ENCODE measurements at regions not wholly inside any gene's neighbourhood (a gene's known extent, or its start where the extent isn't known, plus 50 kb on each side); places are given as distances from the start of the nearest gene placed in this dataset.

GRCh38 chr6:148082696-148083095 is 259.9 kb upstream of the SASH1 start:
- Histone ChIP-seq H3K4me2 (ENCODE audit: low read length) (no peak overlapping the region), H3K4me1 (ENCODE audit: control insufficient read depth, insufficient read depth, low read length) (peaks cover 3% of the 10 kb centered on the region), H3K9me3 (replicated peaks; ENCODE audit: low read length) (no peaks in the 10 kb centered on the region), H3K4me3 (ENCODE audit: low read length) (no peak overlapping the region), H3K36me3 (ENCODE audit: insufficient read depth, low read length) (no peaks in the 10 kb centered on the region), H3K9ac (ENCODE audit: low read depth, low read length) (no peak overlapping the region), H3K27me3 (ENCODE audit: control insufficient read depth, insufficient read depth, low read length) (peaks cover 3% of the 10 kb centered on the region)

- Histone ChIP-seq H3K4me2 (ENCODE audit: low read length) (no peak overlapping the region), H3K36me3 (ENCODE audit: insufficient read depth, low read length) (no peaks in the 10 kb centered on the region), H3K4me1 (ENCODE audit: control insufficient read depth, insufficient read depth, low read length) (peaks cover 3% of the 10 kb centered on the region), H3K27me3 (ENCODE audit: control insufficient read depth, insufficient read depth, low read length) (no peaks in the 10 kb centered on the region), H3K9ac (ENCODE audit: low read depth, low read length) (no peak overlapping the region), H3K4me3 (ENCODE audit: low read length) (no peak overlapping the region), H3K9me3 (replicated peaks; ENCODE audit: low read length) (no peaks in the 10 kb centered on the region)
Measured at GRCh38 chr6:148085631-148086331, 256.9 kb upstream of the SASH1 start.

GRCh38 chr6:148086386-148086785 is 256.3 kb upstream of the SASH1 start:
- Histone ChIP-seq H3K9ac (ENCODE audit: low read depth, low read length) (no peak overlapping the region), H3K4me2 (ENCODE audit: low read length) (no peak overlapping the region)

GRCh38 chr6:148086843-148087242 is 255.8 kb upstream of the SASH1 start:
- H3K27me3 ChIP-seq (ENCODE audit: control insufficient read depth, insufficient read depth, low read length) = no peaks in the 10 kb centered on the region
- peaks cover 7% of the 10 kb centered on the region for H3K9me3 ChIP-seq (replicated peaks; ENCODE audit: low read length)
- no peak overlapping the region for H3K4me3 ChIP-seq (ENCODE audit: low read length)

More at GRCh38 chr6:148086386-148086785, 256.3 kb upstream of the SASH1 start:
- Histone ChIP-seq H3K27me3 (ENCODE audit: control insufficient read depth, insufficient read depth, low read length) (no peaks in the 10 kb centered on the region), H3K9me3 (replicated peaks; ENCODE audit: low read length) (peaks cover 5% of the 10 kb centered on the region), H3K4me3 (ENCODE audit: low read length) (no peak overlapping the region), H3K36me3 (ENCODE audit: insufficient read depth, low read length) (no peaks in the 10 kb centered on the region), H3K4me1 (ENCODE audit: control insufficient read depth, insufficient read depth, low read length) (peaks cover 3% of the 10 kb centered on the region)

GRCh38 chr6:148087659-148088058 is 255.0 kb upstream of the SASH1 start:
- Histone ChIP-seq H3K27me3 (ENCODE audit: control insufficient read depth, insufficient read depth, low read length) (no peaks in the 10 kb centered on the region), H3K36me3 (ENCODE audit: insufficient read depth, low read length) (no peaks in the 10 kb centered on the region), H3K4me1 (ENCODE audit: control insufficient read depth, insufficient read depth, low read length) (peaks cover 3% of the 10 kb centered on the region), H3K9ac (ENCODE audit: low read depth, low read length) (no peak overlapping the region), H3K4me3 (ENCODE audit: low read length) (no peak overlapping the region), H3K4me2 (ENCODE audit: low read length) (no peak overlapping the region), H3K9me3 (replicated peaks; ENCODE audit: low read length) (peaks cover 7% of the 10 kb centered on the region)

More at GRCh38 chr6:148086843-148087242, 255.8 kb upstream of the SASH1 start:
- Histone ChIP-seq H3K36me3 (ENCODE audit: insufficient read depth, low read length) (no peaks in the 10 kb centered on the region), H3K4me1 (ENCODE audit: control insufficient read depth, insufficient read depth, low read length) (peaks cover 3% of the 10 kb centered on the region), H3K4me2 (ENCODE audit: low read length) (no peak overlapping the region), H3K9ac (ENCODE audit: low read depth, low read length) (no peak overlapping the region)

- no peaks in the 10 kb centered on the region for H3K36me3 ChIP-seq (ENCODE audit: insufficient read depth, low read length)
- no peaks in the 10 kb centered on the region for H3K27me3 ChIP-seq (ENCODE audit: control insufficient read depth, insufficient read depth, low read length)
- H3K9ac ChIP-seq (ENCODE audit: low read depth, low read length) = no peak overlapping the region
- no peaks in the 10 kb centered on the region for H3K4me1 ChIP-seq (ENCODE audit: control insufficient read depth, insufficient read depth, low read length)
- no peak overlapping the region for H3K4me3 ChIP-seq (ENCODE audit: low read length)
- H3K4me2 ChIP-seq (ENCODE audit: low read length) = no peak overlapping the region
- peaks cover 7% of the 10 kb centered on the region for H3K9me3 ChIP-seq (replicated peaks; ENCODE audit: low read length)
Measured at GRCh38 chr6:148090326-148090725, 252.3 kb upstream of the SASH1 start.

GRCh38 chr6:148091394-148091793 is 251.2 kb upstream of the SASH1 start:
- Histone ChIP-seq H3K4me2 (ENCODE audit: low read length) (no peak overlapping the region), H3K36me3 (ENCODE audit: insufficient read depth, low read length) (no peaks in the 10 kb centered on the region), H3K27me3 (ENCODE audit: control insufficient read depth, insufficient read depth, low read length) (no peaks in the 10 kb centered on the region), H3K9ac (ENCODE audit: low read depth, low read length) (no peak overlapping the region), H3K4me1 (ENCODE audit: control insufficient read depth, insufficient read depth, low read length) (no peaks in the 10 kb centered on the region), H3K9me3 (replicated peaks; ENCODE audit: low read length) (peaks cover 7% of the 10 kb centered on the region), H3K4me3 (ENCODE audit: low read length) (no peak overlapping the region)

- Histone ChIP-seq H3K4me2 (ENCODE audit: low read length) (no peak overlapping the region), H3K36me3 (ENCODE audit: insufficient read depth, low read length) (no peaks in the 10 kb centered on the region), H3K9ac (ENCODE audit: low read depth, low read length) (no peak overlapping the region), H3K4me3 (ENCODE audit: low read length) (no peak overlapping the region), H3K4me1 (ENCODE audit: control insufficient read depth, insufficient read depth, low read length) (no peaks in the 10 kb centered on the region), H3K27me3 (ENCODE audit: control insufficient read depth, insufficient read depth, low read length) (no peaks in the 10 kb centered on the region), H3K9me3 (replicated peaks; ENCODE audit: low read length) (no peaks in the 10 kb centered on the region)
Measured at GRCh38 chr6:148103436-148103835, 239.2 kb upstream of the SASH1 start.

- Histone ChIP-seq H3K9ac (ENCODE audit: low read depth, low read length) (no peak overlapping the region), H3K4me1 (ENCODE audit: control insufficient read depth, insufficient read depth, low read length) (no peaks in the 10 kb centered on the region), H3K4me2 (ENCODE audit: low read length) (no peak overlapping the region)
Measured at GRCh38 chr6:148104131-148104530, 238.5 kb upstream of the SASH1 start.

GRCh38 chr6:148105695-148106094 is 236.9 kb upstream of the SASH1 start:
- Histone ChIP-seq H3K36me3 (ENCODE audit: insufficient read depth, low read length) (no peaks in the 10 kb centered on the region), H3K9me3 (replicated peaks; ENCODE audit: low read length) (no peaks in the 10 kb centered on the region), H3K27me3 (ENCODE audit: control insufficient read depth, insufficient read depth, low read length) (no peaks in the 10 kb centered on the region), H3K9ac (ENCODE audit: low read depth, low read length) (no peak overlapping the region), H3K4me1 (ENCODE audit: control insufficient read depth, insufficient read depth, low read length) (no peaks in the 10 kb centered on the region), H3K4me2 (ENCODE audit: low read length) (no peak overlapping the region), H3K4me3 (ENCODE audit: low read length) (no peak overlapping the region)

More at GRCh38 chr6:148104131-148104530, 238.5 kb upstream of the SASH1 start:
- no peaks in the 10 kb centered on the region for H3K9me3 ChIP-seq (replicated peaks; ENCODE audit: low read length)
- no peak overlapping the region for H3K4me3 ChIP-seq (ENCODE audit: low read length)
- no peaks in the 10 kb centered on the region for H3K27me3 ChIP-seq (ENCODE audit: control insufficient read depth, insufficient read depth, low read length)
- H3K36me3 ChIP-seq (ENCODE audit: insufficient read depth, low read length) = no peaks in the 10 kb centered on the region

GRCh38 chr6:148107911-148108310 is 234.7 kb upstream of the SASH1 start:
- Histone ChIP-seq H3K4me2 (ENCODE audit: low read length) (no peak overlapping the region), H3K9me3 (replicated peaks; ENCODE audit: low read length) (no peaks in the 10 kb centered on the region), H3K9ac (ENCODE audit: low read depth, low read length) (no peak overlapping the region), H3K4me3 (ENCODE audit: low read length) (no peak overlapping the region), H3K4me1 (ENCODE audit: control insufficient read depth, insufficient read depth, low read length) (peaks cover 3% of the 10 kb centered on the region), H3K27me3 (ENCODE audit: control insufficient read depth, insufficient read depth, low read length) (no peaks in the 10 kb centered on the region), H3K36me3 (ENCODE audit: insufficient read depth, low read length) (no peaks in the 10 kb centered on the region)

GRCh38 chr6:148109732-148110131 is 232.9 kb upstream of the SASH1 start:
- Histone ChIP-seq H3K9me3 (replicated peaks; ENCODE audit: low read length) (no peaks in the 10 kb centered on the region), H3K27me3 (ENCODE audit: control insufficient read depth, insufficient read depth, low read length) (no peaks in the 10 kb centered on the region), H3K4me3 (ENCODE audit: low read length) (no peak overlapping the region), H3K4me1 (ENCODE audit: control insufficient read depth, insufficient read depth, low read length) (peaks cover 4% of the 10 kb centered on the region), H3K9ac (ENCODE audit: low read depth, low read length) (no peak overlapping the region), H3K36me3 (ENCODE audit: insufficient read depth, low read length) (no peaks in the 10 kb centered on the region), H3K4me2 (ENCODE audit: low read length) (no peak overlapping the region)
